GM10266 (cell line): ENCODE measurements at regions not wholly inside any gene's neighbourhood (a gene's known extent, or its start where the extent isn't known, plus 50 kb on each side); places are given as distances from the start of the nearest gene placed in this dataset.

ENCODE experiments used
- DNase-seq: peaks from one replicate; pipeline ENCODE4 v3.0.0; 2012; ENCODE audit errors: extremely low spot score
- TF ChIP-seq, protein P1 (sequence below): IDR thresholded peaks from 2 replicates; pipeline ENCODE4 v1.5.1; 2012; ENCODE audit warnings: mild to moderate bottlenecking, low read depth; ENCODE audit not compliant: control insufficient read depth, insufficient read depth; ENCODE audit errors: missing control alignments

- TF ChIP-seq, protein P1, sequence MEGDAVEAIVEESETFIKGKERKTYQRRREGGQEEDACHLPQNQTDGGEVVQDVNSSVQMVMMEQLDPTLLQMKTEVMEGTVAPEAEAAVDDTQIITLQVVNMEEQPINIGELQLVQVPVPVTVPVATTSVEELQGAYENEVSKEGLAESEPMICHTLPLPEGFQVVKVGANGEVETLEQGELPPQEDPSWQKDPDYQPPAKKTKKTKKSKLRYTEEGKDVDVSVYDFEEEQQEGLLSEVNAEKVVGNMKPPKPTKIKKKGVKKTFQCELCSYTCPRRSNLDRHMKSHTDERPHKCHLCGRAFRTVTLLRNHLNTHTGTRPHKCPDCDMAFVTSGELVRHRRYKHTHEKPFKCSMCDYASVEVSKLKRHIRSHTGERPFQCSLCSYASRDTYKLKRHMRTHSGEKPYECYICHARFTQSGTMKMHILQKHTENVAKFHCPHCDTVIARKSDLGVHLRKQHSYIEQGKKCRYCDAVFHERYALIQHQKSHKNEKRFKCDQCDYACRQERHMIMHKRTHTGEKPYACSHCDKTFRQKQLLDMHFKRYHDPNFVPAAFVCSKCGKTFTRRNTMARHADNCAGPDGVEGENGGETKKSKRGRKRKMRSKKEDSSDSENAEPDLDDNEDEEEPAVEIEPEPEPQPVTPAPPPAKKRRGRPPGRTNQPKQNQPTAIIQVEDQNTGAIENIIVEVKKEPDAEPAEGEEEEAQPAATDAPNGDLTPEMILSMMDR: no peak
- no peak for DNase-seq
Observed at GRCh38 chr2:23077596-23077995, 307.4 kb upstream of the KLHL29 start.

- TF ChIP-seq, protein P1: no peak
- no peak for DNase-seq
Observed at GRCh38 chr2:23078784-23079434, 306.1 kb upstream of the KLHL29 start.

GRCh38 chr2:23083966-23084365 lies 301.0 kb upstream of the KLHL29 start:
- no peak for DNase-seq
- TF ChIP-seq, protein P1: no peak

GRCh38 chr2:23091019-23091418 lies 294.0 kb upstream of the KLHL29 start:
- TF ChIP-seq, protein P1: no peak
- DNase-seq: no peak

DNA sequence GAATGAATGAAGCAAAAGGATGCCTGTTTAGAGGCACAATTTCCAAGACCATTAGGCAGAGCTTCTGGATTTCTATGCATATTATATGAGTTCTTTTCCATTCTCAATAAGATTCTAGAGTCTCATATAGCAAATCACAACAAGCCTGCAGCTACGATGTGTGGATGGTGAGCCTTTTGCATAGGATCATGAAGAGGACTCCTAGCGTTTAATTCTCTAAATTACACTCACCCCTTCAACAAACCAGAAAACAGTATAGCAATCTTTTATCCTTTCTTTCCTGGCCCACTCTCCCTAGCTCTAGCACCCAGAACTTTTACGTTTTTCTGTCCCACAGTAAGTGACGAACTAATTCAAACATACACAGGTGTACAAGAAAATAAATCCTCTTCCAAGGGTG lies 293.1 kb upstream of the KLHL29 start:
- DNase-seq: no peak
- TF ChIP-seq, protein P1: no peak

DNA sequence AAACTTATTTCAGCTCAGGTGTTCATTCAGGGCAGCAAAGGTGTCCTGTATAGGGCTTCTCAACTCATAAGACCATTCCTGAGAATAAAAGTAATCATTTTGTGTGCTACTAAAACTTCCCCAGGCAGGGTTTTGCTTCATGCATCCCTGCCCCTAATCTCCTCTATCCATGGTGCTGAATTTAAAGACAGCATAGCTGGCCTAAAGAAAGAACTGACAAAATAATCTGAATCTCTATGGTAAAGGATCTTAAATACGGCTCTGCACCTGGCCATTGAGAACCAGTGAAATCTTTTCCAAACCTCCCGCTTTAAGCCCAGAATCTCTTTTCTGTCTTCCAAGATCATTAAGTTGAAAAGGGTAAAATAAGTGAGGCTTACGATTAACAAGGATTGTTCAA lies 292.1 kb upstream of the KLHL29 start:
- TF ChIP-seq, protein P1: no peak
- DNase-seq: no peak

DNA sequence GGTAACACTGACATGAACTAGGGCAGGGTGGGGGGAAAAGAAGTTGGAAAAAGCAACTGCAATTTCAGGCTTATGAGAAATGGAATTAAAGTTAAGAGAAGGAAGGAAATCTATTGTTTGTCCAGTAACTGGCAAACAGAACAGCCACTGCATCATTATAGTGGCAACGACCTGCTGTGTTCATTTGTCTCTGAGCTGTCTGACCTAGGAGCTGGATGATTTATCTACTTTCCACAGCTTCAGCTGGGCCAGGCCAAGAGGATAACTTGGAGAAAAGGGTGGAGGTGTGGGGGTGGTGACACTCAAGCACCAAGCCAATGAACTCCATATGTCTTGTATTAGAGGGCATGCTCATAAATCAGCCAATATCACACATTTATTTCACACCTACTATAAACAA lies 291.5 kb upstream of the KLHL29 start:
- DNase-seq: no peak
- TF ChIP-seq, protein P1: no peak
